Spleen (tissue), 7 donors: ENCODE measurements at regions not wholly inside any gene's neighbourhood (a gene's known extent, or its start where the extent isn't known, plus 50 kb on each side); places are given as distances from the start of the nearest gene placed in this dataset.

ENCODE experiments used
- POLR2A ChIP-seq, 3 donors: fragments of 450-650 bp; IDR thresholded peaks; one replicate each; pipeline ENCODE4 v1.5.1; 2017; ENCODE audit warnings: antibody characterized with exemption in 3 of 3, mild to moderate bottlenecking in 1 of 3
- POLR2AphosphoS5 ChIP-seq, 3 donors: sonication (generic); formaldehyde crosslinking; IDR thresholded peaks; one replicate each; pipeline ENCODE4 v1.5.1; 2017; ENCODE audit warnings: antibody characterized with exemption in 3 of 3
- TF ChIP-seq, protein P1 (sequence below), 11 experiments: fragments of 200-600 bp in 7 of 11; fragments of 450-650 bp in 4 of 11; sonication (generic) in 4 of 11; IDR thresholded peaks in 8 of 11; conservative IDR thresholded peaks in 3 of 11; 1 replicate in 7 of 11; 2 replicates in 4 of 11; pipeline versions ENCODE4 v1.4.0 to v1.8.0; 2016 to 2021; ENCODE audit warnings: antibody characterized with exemption in 11 of 11, inconsistent platforms in 4 of 11, mild to moderate bottlenecking in 1 of 11
- donor health status: DM: no; HTN: no; CAD: no; lungs with moderate emphysema.
- donor health status: DM: no; HTN: no; CAD: no.
- donor health status: DM: no; HTN: no; CAD: no.

DNA sequence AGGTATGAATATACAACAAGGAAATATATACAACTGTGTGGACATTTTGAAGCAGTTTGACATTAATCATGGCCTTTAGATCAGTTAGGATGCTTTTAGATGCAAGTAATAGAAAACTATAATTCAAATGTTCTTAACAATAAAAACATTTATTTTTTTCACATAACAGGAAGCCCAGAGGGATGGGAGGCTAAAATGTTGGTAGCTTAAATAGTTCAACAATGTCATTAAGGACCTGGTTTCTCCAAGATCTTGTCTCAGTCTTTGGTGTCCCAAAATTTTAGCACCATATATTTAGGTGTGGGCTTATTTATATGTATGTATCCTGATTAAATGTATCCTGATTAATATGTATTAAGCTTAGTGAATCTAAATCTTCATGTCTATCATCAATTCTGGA, 292.4 kb downstream of the NUAK1 start:
- TF ChIP-seq, protein P1, sequence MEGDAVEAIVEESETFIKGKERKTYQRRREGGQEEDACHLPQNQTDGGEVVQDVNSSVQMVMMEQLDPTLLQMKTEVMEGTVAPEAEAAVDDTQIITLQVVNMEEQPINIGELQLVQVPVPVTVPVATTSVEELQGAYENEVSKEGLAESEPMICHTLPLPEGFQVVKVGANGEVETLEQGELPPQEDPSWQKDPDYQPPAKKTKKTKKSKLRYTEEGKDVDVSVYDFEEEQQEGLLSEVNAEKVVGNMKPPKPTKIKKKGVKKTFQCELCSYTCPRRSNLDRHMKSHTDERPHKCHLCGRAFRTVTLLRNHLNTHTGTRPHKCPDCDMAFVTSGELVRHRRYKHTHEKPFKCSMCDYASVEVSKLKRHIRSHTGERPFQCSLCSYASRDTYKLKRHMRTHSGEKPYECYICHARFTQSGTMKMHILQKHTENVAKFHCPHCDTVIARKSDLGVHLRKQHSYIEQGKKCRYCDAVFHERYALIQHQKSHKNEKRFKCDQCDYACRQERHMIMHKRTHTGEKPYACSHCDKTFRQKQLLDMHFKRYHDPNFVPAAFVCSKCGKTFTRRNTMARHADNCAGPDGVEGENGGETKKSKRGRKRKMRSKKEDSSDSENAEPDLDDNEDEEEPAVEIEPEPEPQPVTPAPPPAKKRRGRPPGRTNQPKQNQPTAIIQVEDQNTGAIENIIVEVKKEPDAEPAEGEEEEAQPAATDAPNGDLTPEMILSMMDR (IDR thresholded peaks at IDR 0.05 in 8 of 11, conservative IDR thresholded peaks at IDR 0.05 in 3 of 11) = no peak
- no peak for TF ChIP-seq POLR2A (IDR thresholded peaks at IDR 0.05)
- TF ChIP-seq POLR2AphosphoS5 (IDR thresholded peaks at IDR 0.05) = no peak
